HL-60 (cell line): ENCODE measurements at regions not wholly inside any gene's neighbourhood (a gene's known extent, or its start where the extent isn't known, plus 50 kb on each side); places are given as distances from the start of the nearest gene placed in this dataset.

Experiments
- DNase-seq, 2 experiments: peaks; one replicate each; pipeline ENCODE4 v3.0.0-alpha.2; 2010 to 2020; ENCODE audit warnings: low read depth in 1 of 2, low spot score in 1 of 2
- H3K27ac ChIP-seq: fragments of 250-450 bp; sonication (Bioruptor Pico); replicated peaks from 2 replicates; pipeline ENCODE4 v1.5.1; 2020; ENCODE audit warnings: mild to moderate bottlenecking, moderate library complexity
- H3K27me3 ChIP-seq: fragments of 250-450 bp; sonication (Bioruptor Pico); 2 replicates; pipeline ENCODE4 v1.5.1; 2021; ENCODE audit warnings: mild to moderate bottlenecking, moderate library complexity; ENCODE audit not compliant: insufficient read depth, poor library complexity, severe bottlenecking
- H3K4me3 ChIP-seq: replicated peaks from 2 replicates; pipeline ENCODE4 v1.5.1; 2011; ENCODE audit warnings: mild to moderate bottlenecking, control low read depth, low read length; ENCODE audit not compliant: insufficient read depth
- CTCF ChIP-seq: IDR thresholded peaks from one replicate; pipeline ENCODE4 v1.5.1; 2011; ENCODE audit warnings: low read length, control low read depth, inconsistent platforms; ENCODE audit not compliant: insufficient read depth
- GABPA ChIP-seq: IDR thresholded peaks from 2 replicates; pipeline ENCODE4 v1.6.1; 2012; ENCODE audit warnings: low read depth
- POLR2AphosphoS5 ChIP-seq: IDR thresholded peaks from 2 replicates; pipeline ENCODE4 v1.6.1; 2012; ENCODE audit warnings: low read depth
- SPI1 ChIP-seq: IDR thresholded peaks from 2 replicates; pipeline ENCODE4 v1.6.1; 2012; ENCODE audit warnings: low read depth, mild to moderate bottlenecking, borderline replicate concordance
- TF ChIP-seq, protein P1 (sequence below): IDR thresholded peaks from 2 replicates; pipeline ENCODE4 v1.6.1; 2012; ENCODE audit warnings: low read depth; ENCODE audit not compliant: insufficient replicate concordance

DNA sequence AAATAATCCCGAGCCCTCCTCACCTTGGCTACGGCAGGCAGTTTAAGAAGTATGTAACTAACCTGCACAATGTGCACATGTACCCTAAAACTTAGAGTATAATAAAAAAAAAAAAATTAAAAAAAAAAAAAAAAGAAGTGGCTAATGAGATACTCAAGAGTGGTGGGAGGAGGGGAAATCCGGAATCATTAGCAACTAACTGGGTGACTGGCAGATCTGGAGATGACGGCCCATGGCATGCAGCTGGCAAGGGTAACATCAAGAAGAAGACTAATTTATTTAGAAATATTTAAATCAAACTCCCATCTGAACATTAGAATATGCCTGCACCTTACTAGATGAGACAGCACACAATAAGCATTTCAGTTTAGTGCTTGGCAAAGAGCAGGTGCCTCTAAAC is 52.3 kb upstream of the TMCC3 start:
- no peak for DNase-seq
- H3K27ac ChIP-seq = no peak overlapping the region
- H3K4me3 ChIP-seq = no peak overlapping the region
- TF ChIP-seq, protein P1, sequence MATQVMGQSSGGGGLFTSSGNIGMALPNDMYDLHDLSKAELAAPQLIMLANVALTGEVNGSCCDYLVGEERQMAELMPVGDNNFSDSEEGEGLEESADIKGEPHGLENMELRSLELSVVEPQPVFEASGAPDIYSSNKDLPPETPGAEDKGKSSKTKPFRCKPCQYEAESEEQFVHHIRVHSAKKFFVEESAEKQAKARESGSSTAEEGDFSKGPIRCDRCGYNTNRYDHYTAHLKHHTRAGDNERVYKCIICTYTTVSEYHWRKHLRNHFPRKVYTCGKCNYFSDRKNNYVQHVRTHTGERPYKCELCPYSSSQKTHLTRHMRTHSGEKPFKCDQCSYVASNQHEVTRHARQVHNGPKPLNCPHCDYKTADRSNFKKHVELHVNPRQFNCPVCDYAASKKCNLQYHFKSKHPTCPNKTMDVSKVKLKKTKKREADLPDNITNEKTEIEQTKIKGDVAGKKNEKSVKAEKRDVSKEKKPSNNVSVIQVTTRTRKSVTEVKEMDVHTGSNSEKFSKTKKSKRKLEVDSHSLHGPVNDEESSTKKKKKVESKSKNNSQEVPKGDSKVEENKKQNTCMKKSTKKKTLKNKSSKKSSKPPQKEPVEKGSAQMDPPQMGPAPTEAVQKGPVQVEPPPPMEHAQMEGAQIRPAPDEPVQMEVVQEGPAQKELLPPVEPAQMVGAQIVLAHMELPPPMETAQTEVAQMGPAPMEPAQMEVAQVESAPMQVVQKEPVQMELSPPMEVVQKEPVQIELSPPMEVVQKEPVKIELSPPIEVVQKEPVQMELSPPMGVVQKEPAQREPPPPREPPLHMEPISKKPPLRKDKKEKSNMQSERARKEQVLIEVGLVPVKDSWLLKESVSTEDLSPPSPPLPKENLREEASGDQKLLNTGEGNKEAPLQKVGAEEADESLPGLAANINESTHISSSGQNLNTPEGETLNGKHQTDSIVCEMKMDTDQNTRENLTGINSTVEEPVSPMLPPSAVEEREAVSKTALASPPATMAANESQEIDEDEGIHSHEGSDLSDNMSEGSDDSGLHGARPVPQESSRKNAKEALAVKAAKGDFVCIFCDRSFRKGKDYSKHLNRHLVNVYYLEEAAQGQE = no peak
- no peak for TF ChIP-seq SPI1
- H3K27me3 ChIP-seq = peaks cover 4% of the 10 kb centered on the region

DNA sequence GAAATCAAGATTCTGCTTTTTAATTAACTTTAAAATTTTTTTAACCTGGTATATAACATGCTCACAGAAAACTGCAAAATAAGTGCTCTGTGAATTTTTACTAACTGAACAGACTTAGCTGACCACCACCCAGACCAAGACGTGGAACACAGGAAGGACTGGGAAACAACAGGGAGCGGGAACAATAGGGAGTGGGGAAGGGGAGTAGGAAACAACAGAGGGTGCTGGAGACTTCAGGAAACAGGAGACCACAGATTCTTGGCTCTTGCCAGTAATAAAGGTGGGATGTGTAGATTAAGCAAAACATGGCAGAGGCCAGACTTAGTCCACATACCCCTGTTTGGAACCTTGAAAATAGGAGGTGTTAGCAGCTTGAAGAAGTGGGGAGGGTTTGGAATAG is 51.4 kb upstream of the TMCC3 start:
- DNase-seq = no peak
- no peak overlapping the region for H3K4me3 ChIP-seq
- H3K27me3 ChIP-seq = peaks cover 2% of the 10 kb centered on the region
- no peak overlapping the region for H3K27ac ChIP-seq
- TF ChIP-seq, protein P1 = no peak
- TF ChIP-seq GABPA (no peak), CTCF (no peak), POLR2AphosphoS5 (no peak), SPI1 (no peak)

DNA sequence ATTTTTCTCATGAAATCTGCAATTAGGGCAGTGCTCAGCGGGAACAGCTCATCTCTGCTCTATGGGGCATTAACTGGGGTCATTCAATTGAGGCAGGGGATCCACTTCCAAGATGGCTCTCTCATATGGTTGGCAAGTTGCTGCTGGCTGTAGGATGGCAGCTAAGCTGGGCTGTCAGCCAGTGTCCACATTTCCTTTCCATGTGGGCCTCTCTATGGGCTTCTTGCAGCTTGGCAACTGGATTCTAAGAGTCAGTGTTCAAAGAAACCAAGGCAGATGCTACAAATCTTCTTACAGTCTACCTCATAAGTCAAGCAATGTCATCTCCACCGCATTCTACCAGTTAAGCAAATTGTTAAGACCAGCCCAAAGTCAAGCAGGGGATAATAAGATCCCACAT is 50.3 kb upstream of the TMCC3 start:
- H3K27me3 ChIP-seq = peaks cover 2% of the 10 kb centered on the region
- H3K27ac ChIP-seq = no peak overlapping the region
- TF ChIP-seq POLR2AphosphoS5 (no peak), CTCF (no peak), GABPA (no peak), SPI1 (no peak)
- TF ChIP-seq, protein P1 = no peak
- no peak overlapping the region for H3K4me3 ChIP-seq
- no peak for DNase-seq
